DOHH2 (cell line): ENCODE measurements at regions not wholly inside any gene's neighbourhood (a gene's known extent, or its start where the extent isn't known, plus 50 kb on each side); places are given as distances from the start of the nearest gene placed in this dataset.
"Not testable (repeated sequence)": the region's sequence is repeated elsewhere in the genome, so short reads cannot be mapped to it uniquely, and the experiment has no call there.

Experiments
- H3F3A ChIP-seq: fragments of 200-600 bp; sonication (generic), shearing (Covaris generic); 2 replicates; pipeline ENCODE4 v1.6.0; 2016; ENCODE audit warnings: antibody characterized with exemption, mild to moderate bottlenecking; ENCODE audit not compliant: control insufficient read depth, insufficient read depth
- H3K27ac ChIP-seq: fragments of 200-600 bp; sonication (generic); 2 replicates; pipeline ENCODE4 v1.5.1; 2014; ENCODE audit warnings: low read depth, mild to moderate bottlenecking, low read length, moderate library complexity
- H3K27me3 ChIP-seq: fragments of 200-600 bp; sonication (generic); 2 replicates; pipeline ENCODE4 v1.6.1; 2014; ENCODE audit warnings: mild to moderate bottlenecking, low read length, mixed read lengths; ENCODE audit not compliant: control insufficient read depth
- H3K36me3 ChIP-seq: fragments of 200-600 bp; sonication (generic); 2 replicates; pipeline ENCODE4 v1.6.1; 2014; ENCODE audit warnings: mild to moderate bottlenecking, low read length, moderate library complexity, mixed read lengths; ENCODE audit not compliant: control insufficient read depth
- H3K4me1 ChIP-seq: fragments of 200-600 bp; sonication (generic); 2 replicates; pipeline ENCODE4 v1.6.1; 2014; ENCODE audit warnings: mild to moderate bottlenecking, low read length, mixed read lengths; ENCODE audit not compliant: control insufficient read depth
- H3K4me2 ChIP-seq: fragments of 200-600 bp; sonication (generic); 2 replicates; pipeline ENCODE4 v1.6.0; 2014; ENCODE audit warnings: mild to moderate bottlenecking, low read length, moderate library complexity
- H3K4me3 ChIP-seq: fragments of 200-600 bp; sonication (generic); 2 replicates; pipeline ENCODE4 v1.5.1; 2014; ENCODE audit warnings: mild to moderate bottlenecking, low read length, mixed read lengths
- H3K79me2 ChIP-seq: fragments of 200-600 bp; sonication (generic); 2 replicates; pipeline ENCODE4 v1.6.1; 2014; ENCODE audit warnings: mild to moderate bottlenecking, low read length, mixed read lengths; ENCODE audit not compliant: control insufficient read depth
- H3K9me2 ChIP-seq: fragments of 200-600 bp; sonication (generic); replicated peaks from 2 replicates; pipeline ENCODE4 v1.6.1; 2014; ENCODE audit warnings: mild to moderate bottlenecking, low read length, mixed read lengths; ENCODE audit not compliant: control insufficient read depth
- H3K9me3 ChIP-seq: fragments of 200-600 bp; sonication (generic); 2 replicates; pipeline ENCODE4 v1.6.1; 2014; ENCODE audit warnings: antibody characterized with exemption, low read length, mixed read lengths; ENCODE audit not compliant: control insufficient read depth, insufficient read depth
- H4K20me1 ChIP-seq: fragments of 200-600 bp; sonication (generic); 2 replicates; pipeline ENCODE4 v1.6.0; 2014; ENCODE audit warnings: low read depth, mild to moderate bottlenecking, antibody characterized with exemption, low read length, moderate library complexity; ENCODE audit not compliant: control insufficient read depth, insufficient read depth
- EZH2phosphoT487 ChIP-seq: fragments of 200-600 bp; sonication (generic); IDR thresholded peaks from 2 replicates; pipeline ENCODE4 v1.6.1; 2017; ENCODE audit warnings: borderline replicate concordance, mild to moderate bottlenecking, antibody characterized with exemption, low read length, moderate library complexity, mixed read lengths
- TF ChIP-seq, protein P1 (sequence below): fragments of 200-600 bp; sonication (generic); IDR thresholded peaks from one replicate; pipeline ENCODE4 v1.5.1; 2014; ENCODE audit warnings: antibody characterized with exemption, mild to moderate bottlenecking, low read depth, low read length; ENCODE audit not compliant: poor library complexity, severe bottlenecking

DNA sequence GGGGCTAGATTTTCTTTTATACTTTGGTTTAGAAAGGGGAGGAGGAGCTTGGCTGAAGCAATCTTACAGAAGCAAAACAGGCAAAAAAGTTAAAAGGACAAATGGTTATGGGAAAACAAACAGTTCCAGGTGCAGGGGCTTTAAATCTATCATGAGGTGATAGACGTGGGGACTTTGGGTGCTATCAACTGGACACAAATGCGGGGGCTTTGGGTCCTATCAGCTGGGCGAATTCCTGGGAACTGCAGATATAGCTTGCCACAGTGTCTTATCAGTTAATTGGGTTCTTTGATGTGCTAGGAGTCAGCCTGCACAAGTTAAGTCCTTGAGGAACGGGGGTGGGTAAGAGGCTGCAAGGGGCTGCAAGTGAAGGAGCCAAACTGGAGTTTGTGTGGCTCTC is 260.6 kb downstream of the TUBA3C start:
- Histone ChIP-seq H3K27ac (no peak overlapping the region), H3K4me3 (no peak overlapping the region), H3K4me1 (no peaks in the 10 kb centered on the region), H3K4me2 (no peak overlapping the region), H3F3A (no peaks in the 10 kb centered on the region), H3K9me3 (no peaks in the 10 kb centered on the region), H3K36me3 (no peaks in the 10 kb centered on the region), H3K79me2 (no peaks in the 10 kb centered on the region), H3K9me2 (no peaks in the 10 kb centered on the region), H3K27me3 (no peaks in the 10 kb centered on the region), H4K20me1 (no peaks in the 10 kb centered on the region)
- TF ChIP-seq EZH2phosphoT487 = no peak
- TF ChIP-seq, protein P1, sequence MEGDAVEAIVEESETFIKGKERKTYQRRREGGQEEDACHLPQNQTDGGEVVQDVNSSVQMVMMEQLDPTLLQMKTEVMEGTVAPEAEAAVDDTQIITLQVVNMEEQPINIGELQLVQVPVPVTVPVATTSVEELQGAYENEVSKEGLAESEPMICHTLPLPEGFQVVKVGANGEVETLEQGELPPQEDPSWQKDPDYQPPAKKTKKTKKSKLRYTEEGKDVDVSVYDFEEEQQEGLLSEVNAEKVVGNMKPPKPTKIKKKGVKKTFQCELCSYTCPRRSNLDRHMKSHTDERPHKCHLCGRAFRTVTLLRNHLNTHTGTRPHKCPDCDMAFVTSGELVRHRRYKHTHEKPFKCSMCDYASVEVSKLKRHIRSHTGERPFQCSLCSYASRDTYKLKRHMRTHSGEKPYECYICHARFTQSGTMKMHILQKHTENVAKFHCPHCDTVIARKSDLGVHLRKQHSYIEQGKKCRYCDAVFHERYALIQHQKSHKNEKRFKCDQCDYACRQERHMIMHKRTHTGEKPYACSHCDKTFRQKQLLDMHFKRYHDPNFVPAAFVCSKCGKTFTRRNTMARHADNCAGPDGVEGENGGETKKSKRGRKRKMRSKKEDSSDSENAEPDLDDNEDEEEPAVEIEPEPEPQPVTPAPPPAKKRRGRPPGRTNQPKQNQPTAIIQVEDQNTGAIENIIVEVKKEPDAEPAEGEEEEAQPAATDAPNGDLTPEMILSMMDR = no peak

DNA sequence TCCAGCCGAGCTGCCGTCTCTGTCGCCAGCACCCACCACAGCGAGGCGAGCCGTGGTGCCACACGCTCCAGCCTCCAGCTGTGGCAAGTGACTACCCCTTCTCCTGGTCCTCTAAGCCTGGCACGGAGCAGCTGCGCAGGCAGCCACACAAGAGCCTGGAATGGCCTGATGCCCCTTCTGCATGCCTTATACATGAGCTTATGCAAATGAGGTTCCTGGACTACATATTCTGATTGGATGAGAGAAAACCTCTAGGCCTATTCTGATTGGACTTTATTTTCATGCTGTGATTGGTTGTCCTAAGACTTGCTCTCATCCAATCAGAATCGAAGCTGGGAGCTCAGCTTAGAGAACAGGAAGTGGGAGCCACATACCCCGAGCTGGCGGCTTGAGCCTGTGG is 276.5 kb downstream of the TUBA3C start:
- not testable (repeated sequence) for H3K4me2 ChIP-seq, H4K20me1 ChIP-seq, H3K9me3 ChIP-seq, H3K9me2 ChIP-seq, H3K36me3 ChIP-seq, H3K27ac ChIP-seq, H3F3A ChIP-seq, H3K4me1 ChIP-seq, H3K4me3 ChIP-seq, H3K79me2 ChIP-seq, H3K27me3 ChIP-seq

DNA sequence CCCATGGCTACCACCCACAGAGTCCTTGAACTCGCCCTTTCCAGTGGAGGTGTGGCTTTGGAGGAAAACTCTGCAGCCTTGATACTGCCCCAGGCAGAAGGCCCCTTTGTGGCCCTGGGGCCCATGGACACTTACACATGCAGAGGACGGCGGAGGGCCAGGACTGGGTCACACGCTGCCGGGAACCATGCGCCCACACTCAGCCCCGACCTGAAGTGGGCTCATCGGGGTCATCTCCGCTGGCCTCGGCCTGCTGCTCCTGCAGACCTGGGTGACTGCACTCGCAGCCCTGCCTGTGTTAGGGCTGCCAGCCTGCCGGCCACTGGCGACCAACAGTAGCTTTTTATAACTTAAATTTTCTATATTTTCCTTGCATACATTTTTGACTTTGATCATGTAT is 286.2 kb downstream of the TUBA3C start:
- H3K9me2 ChIP-seq, H3K27ac ChIP-seq, H3F3A ChIP-seq, H4K20me1 ChIP-seq, H3K4me3 ChIP-seq, H3K79me2 ChIP-seq, H3K36me3 ChIP-seq, H3K4me2 ChIP-seq, H3K4me1 ChIP-seq, H3K9me3 ChIP-seq, H3K27me3 ChIP-seq: not testable (repeated sequence)

DNA sequence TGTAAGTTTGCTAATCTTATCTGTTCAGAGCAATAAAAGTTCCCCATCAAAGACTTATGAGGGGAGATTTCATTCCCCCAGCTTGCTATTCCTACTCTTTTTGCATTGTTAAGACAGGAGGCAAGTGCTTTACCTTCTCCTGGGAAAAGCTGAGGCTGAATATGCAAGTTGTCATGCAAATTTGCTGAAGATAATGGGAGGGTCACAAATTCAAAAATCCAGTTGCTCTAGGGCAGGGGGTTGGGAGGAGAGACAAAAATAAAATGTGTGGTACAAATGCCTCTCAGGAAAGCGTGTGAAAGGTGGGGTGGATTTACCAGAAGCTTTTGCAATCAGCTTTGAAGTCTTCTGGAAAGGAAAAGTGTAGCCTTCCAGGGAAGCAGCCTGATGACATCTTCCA is 290.4 kb downstream of the TUBA3C start:
- H3K27ac ChIP-seq, H3K9me2 ChIP-seq, H3K27me3 ChIP-seq, H3K4me3 ChIP-seq, H3K79me2 ChIP-seq, H3K4me2 ChIP-seq, H3K36me3 ChIP-seq, H4K20me1 ChIP-seq, H3K4me1 ChIP-seq, H3K9me3 ChIP-seq, H3F3A ChIP-seq: not testable (repeated sequence)

DNA sequence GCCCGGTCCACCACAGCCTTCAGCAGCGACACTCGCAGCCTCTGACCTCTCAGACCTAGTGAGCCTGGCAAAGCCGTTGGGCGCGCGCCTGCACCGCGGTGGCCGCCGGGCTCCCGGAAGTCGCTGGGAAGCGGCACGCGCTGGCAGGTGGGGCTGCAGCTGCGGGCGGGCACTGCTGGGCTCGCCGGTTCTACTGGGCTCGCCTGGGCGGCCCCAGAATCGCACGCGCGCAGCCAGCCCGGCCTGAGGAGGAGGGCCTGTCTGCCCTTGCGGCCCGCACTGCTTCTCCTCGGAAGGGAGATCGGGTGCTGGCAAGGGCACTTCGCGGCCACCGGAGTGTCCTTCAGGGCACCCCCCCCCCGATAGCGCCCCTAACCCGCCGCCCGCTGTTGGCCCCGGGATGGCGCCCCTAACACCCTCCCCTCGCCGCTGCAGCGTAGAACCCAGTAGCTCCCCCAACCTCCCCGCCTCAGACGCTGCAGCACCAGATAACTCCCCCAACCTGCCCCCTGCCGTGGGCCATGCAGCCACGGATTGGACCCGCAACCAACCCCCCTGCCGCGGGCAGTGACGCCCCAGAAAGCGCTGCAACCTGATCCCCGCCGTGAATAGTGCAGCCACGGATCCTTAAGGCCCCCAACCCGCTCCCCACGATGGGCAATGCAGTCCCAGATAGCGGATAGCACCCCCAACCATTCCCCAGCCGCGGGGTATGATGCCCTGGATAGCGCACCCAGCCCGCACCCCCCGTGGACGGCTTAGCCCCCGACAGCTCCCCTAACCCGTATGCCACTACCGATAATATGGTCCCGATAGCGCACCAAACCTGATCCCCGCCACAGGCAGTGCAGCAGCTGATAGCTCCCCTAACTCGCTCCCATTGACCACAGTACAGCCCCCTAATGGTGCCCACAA is 306.5 kb downstream of the TUBA3C start:
- H3K4me3 ChIP-seq, H3K9me3 ChIP-seq, H3K4me2 ChIP-seq: not testable (repeated sequence)

DNA sequence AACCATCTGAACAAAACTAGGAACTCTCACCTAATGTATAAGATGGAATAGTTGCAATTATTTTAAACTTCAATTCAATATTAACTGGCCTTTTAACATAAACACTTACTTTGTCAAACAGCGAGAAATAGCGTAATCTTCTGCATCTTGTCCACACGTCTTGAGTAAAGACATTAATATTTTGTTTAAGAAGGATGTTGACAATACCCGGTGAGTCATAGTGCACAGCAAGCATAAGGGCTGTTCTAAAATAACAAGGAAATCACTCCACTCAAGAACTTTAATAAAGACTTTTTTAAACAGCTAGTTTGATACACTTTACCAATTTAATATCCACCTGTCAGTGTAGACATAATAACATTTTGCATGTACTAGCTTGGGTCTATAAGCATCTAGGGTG is 311.1 kb downstream of the TUBA3C start:
- H3K27me3 ChIP-seq, H3K4me2 ChIP-seq, H3F3A ChIP-seq, H3K4me1 ChIP-seq, H3K9me2 ChIP-seq, H4K20me1 ChIP-seq, H3K9me3 ChIP-seq, H3K79me2 ChIP-seq, H3K36me3 ChIP-seq, H3K4me3 ChIP-seq, H3K27ac ChIP-seq: not testable (repeated sequence)

More for the DNA sequence above, 306.5 kb downstream of the TUBA3C start:
- not testable (repeated sequence) for H4K20me1 ChIP-seq, H3F3A ChIP-seq, H3K36me3 ChIP-seq, H3K27me3 ChIP-seq, H3K27ac ChIP-seq, H3K79me2 ChIP-seq, H3K4me1 ChIP-seq, H3K9me2 ChIP-seq

DNA sequence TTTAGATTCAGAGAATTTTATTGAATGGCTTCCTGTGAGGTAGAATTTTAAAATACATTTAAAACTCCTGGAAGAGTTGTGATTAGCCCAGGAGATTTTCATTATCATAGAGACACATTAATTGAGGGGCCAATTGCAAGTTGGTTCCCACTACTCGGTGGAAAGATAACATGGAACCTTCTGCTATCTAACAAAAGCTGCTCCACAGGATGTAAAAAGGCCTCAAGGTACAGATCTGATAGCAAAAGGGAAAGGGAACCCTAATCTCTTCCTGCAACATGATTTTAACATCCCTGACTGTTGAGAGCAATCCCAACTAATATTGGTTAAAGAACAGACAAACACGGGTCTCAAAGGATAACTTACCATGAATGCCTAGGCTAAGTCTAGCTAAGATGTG is 312.3 kb downstream of the TUBA3C start:
- not testable (repeated sequence) for H4K20me1 ChIP-seq, H3K9me3 ChIP-seq, H3K36me3 ChIP-seq, H3K27ac ChIP-seq, H3K4me2 ChIP-seq, H3K79me2 ChIP-seq, H3K4me1 ChIP-seq, H3F3A ChIP-seq, H3K9me2 ChIP-seq, H3K4me3 ChIP-seq, H3K27me3 ChIP-seq
